Superior temporal gyrus (tissue), 1 donor: ENCODE measurements at regions not wholly inside any gene's neighbourhood (a gene's known extent, or its start where the extent isn't known, plus 50 kb on each side); places are given as distances from the start of the nearest gene placed in this dataset.

Experiments
- DNase-seq: peaks from one replicate; pipeline ENCODE4 v3.0.0-alpha.2; 2016; ENCODE audit errors: extremely low spot score

- no peak for DNase-seq
Measured at GRCh38 chr12:30874455-30875321, 51.9 kb upstream of the TSPAN11 start.

DNA sequence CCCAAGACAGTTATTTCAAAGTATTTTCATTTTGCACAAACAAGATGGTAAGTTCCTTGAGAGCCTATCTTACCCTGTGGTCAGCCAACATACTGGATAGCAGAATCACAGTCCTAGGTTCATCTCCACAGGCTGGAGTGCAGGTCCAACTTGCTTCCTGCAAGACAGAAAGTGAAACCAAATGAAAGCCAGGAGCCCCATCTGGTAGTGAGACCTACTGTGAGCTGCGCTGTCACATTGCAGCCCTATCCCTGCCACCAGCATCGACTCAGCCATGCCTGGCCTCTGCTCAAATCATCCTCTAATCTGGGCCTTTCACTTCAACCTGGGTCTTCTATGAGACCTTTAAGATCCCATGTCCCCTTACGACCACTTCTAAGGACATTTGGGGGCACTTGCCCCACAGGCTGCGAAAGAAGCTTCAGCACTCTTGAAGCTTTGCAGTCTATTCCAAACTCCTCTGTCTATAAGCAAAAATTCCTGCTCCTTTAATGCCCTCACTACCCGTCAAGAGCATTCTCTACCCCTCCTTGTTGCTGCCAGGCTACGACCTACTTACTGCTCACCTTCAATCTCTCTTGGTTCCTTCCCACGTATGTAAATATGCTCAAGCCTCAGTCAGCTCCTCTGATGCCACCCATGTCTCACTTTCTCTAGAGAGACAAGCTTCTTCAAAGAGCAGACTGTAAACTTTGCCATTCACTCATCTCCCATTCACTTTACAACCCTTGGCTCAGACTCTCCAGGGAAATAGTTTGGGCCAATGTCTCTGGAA lies 55.9 kb upstream of the TSPAN11 start:
- DNase-seq = no peak

DNA sequence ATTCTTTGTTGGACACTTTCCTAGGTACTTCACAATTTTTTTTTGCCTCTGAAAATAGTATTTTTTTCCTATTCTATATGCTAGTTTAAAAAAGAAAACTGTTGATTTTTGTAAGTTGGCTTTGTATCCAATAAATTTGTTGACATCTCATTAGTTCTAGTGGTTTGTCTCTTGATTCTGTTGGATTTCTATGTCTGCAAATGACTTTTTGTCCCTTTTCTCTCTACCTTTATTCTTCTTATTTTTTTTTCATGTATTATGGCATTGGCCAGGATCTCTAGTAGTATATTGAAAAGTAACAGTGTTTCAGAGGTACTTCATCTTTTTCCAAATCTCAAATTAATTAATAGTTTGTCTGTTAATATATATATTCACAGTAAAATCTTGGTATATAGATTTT lies 59.1 kb upstream of the TSPAN11 start:
- no peak for DNase-seq

GRCh38 chr12:30866256-30866655 lies 60.3 kb upstream of the TSPAN11 start:
- no peak for DNase-seq

DNA sequence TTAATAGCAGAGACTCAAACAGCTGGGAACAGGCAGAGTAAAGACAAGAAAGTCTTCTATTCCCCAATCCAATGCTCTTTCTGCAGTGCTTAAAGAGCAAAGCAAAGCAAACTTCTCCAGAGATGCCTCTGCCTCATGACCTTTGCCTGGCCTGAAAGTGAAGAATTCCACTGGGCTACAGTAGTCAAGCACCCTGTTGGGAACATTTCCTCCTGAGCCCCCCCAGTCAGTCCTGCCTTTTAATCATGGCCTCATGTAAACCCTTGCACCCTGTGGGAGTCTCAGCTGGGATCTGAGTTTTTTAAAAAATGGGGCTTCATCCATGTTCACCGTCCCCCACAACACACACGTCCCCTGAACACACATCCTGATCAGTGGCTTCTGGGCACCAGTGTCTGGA lies 62.7 kb upstream of the TSPAN11 start:
- DNase-seq = no peak

DNA sequence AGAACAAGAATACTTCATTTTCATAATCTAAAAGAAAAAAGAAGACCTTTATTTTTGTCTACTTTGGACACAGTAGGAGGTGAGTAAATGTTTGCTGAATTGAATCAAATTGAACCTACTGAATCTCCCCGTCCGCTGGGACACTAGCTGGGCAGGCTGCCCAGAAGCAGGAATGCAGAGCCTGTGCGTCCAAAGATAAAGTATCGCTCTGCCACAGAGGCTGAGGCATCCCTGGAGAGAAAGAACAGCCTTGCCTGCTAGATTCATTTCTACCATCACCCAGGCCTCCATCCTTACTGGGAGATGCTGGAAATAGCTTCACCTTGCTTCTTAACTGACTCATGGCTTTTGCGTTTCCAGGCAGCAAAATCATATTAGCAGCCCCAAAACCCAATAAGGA lies 64.1 kb upstream of the TSPAN11 start:
- no peak for DNase-seq

GRCh38 chr12:30859226-30859625 lies 67.3 kb upstream of the TSPAN11 start:
- DNase-seq = no peak

- DNase-seq = no peak
Measured at GRCh38 chr12:30858471-30858870, 68.1 kb upstream of the TSPAN11 start.

DNA sequence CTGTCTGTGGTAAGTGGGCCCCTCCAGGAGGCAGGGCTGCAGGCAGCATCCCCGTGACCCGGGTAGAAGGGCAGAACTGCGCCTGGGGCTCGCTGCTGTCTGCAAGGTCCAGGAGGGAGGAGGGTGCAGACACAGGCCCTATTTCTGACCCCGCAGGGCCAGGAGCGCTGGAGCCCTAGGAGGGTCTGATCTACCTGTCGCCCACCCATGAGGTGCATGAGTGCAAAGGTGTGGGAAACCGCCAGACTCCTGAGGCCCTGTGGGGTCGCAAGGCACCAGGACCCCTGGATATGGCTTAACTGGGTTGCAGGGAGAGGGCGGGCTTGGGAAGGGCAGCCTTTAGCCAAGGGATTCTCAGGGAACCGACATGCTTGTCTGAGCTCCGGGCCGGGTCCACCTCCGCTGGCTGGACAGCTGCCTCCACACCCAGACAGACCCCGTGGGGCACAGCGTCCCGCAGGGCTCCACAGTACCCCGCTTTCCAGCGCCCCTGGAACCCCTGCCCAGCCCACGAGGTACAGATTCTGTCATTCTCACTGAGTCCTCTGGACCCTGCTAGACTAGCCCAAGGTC lies 72.9 kb upstream of the TSPAN11 start:
- no peak for DNase-seq

DNA sequence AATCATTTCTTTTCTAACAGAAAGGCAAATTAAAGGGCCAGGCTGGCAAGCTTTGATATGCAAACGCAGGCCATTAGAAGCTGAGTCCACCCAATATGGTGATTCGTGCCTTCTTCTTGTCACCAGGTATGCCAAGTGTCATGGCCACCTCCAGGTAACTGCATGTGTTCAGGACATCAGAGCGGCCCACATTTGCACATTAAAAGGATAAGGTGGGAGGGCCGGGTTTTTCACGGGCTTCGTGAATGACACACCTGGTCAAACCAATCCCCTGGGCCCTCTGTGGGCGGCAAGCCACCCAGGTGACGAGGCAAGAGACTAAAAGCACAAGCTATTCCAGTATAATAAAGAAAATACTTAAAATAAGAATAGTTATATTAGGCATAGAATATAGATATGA lies 75.9 kb upstream of the TSPAN11 start:
- DNase-seq = no peak

GRCh38 chr12:30847259-30847658 lies 79.3 kb upstream of the TSPAN11 start:
- peak; percentile 75 for DNase-seq

GRCh38 chr12:30846776-30847175 lies 79.8 kb upstream of the TSPAN11 start:
- DNase-seq = no peak

DNA sequence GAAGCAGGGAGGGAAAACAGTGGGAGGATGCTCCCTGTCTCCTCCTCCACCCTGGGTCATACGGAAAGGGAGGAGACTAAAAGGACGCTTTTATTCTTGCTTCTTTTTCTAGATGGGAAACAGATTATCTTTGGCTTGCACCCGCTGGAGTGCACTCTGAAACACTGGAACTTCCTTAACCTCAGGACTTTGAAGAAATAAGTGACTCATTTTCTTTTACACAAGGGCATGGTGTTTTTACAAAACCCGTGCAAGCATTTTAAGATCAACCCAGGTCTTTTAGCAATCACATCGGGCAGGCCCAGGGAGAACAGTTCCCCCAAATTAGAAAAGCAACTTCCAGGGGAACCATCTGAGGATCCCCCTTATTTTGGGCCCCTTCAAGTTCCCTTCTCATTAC lies 80.9 kb upstream of the TSPAN11 start:
- DNase-seq = no peak

DNA sequence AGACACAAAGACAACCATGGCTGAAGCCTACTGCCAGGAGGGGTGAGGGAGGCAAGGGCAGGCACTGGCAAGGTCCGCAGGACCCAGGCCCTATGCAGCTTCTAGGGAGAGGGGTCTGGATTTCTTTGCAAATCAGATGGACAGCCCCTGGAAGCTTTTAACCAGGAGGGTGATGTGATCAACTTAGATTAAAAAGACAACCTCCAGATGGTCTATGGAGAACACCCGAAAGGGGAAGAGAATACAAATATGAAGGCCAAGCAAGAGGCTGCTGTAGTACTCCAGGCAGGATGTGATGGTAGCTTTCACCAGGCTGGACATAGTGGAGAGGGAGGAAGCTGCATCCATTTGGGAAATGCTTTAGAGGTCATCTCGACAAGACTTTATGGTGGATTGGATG lies 83.3 kb upstream of the TSPAN11 start:
- no peak for DNase-seq

- no peak for DNase-seq
Measured at GRCh38 chr12:30840715-30841114, 85.8 kb upstream of the TSPAN11 start.

DNA sequence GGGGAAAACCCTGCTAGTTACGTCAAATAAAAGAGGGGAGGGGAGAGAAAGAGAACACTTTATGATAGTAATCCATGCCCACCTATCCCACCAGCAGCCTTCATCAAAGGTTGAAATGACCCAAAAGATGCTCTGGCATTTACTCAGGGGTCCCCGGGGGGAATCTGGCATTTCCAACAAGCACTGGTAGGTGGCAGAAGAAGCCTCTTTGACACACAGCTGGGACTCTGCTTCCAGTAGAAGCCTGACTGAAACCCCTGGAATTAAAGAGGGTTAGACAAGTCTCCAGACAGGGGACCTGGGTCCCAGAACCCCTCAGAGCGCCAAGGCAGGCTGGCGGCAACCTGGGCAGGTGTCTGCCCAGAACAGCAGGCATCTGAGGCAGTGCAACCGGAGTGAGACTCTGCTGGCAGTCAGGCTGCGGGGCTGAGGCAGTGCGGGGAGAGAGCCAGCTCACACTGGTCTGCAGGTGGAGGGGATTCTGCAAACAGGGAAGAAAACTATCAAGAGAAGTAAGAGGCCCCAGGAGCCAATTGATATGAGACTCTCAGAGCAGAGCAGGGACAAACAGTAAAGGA lies 85.0 kb upstream of the CAPRIN2 start:
- no peak for DNase-seq

DNA sequence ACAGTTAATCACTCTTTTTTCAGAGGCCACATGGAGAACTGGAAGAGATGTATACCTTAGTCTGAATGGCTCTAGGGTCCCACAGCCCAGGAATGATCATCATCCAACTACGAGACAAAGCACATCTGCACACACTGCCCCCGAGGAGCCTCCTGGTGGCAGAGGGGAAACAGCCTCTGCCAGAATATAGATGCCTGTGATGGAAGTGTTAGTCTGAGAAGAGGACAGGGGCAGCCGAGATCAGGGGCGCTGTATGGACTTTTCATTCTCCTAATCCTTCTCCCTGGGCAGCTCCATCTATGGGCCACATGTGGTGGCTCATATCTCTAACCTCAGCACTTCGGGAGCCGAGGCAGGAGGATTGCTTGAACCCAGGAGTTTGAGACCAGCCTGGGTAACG lies 82.8 kb upstream of the CAPRIN2 start:
- DNase-seq = no peak

- DNase-seq = no peak
Measured at GRCh38 chr12:30836656-30837445, 82.1 kb upstream of the CAPRIN2 start.

DNA sequence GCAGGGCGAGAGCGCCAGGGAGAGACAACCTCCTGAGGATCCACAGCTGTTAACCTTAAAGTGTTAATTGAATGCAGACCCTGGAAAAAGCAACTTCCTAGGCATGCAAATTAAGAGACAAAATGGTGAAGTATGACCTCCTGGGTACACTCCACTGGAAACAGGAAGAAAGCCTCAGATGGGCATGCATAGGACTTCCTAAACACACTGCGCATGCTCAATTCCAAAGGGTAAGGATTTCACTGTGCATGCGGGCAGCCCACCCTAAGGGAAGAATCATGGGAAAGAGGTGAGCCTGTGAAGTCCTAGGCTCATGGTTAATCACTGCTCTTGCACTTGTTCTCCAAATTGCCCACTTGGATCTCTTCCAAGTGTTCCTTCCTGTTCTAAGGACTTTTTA lies 80.5 kb upstream of the CAPRIN2 start:
- no peak for DNase-seq

- no peak for DNase-seq
Measured at GRCh38 chr12:30830751-30831150, 76.0 kb upstream of the CAPRIN2 start.

GRCh38 chr12:30829876-30830275 lies 75.1 kb upstream of the CAPRIN2 start:
- no peak for DNase-seq

DNA sequence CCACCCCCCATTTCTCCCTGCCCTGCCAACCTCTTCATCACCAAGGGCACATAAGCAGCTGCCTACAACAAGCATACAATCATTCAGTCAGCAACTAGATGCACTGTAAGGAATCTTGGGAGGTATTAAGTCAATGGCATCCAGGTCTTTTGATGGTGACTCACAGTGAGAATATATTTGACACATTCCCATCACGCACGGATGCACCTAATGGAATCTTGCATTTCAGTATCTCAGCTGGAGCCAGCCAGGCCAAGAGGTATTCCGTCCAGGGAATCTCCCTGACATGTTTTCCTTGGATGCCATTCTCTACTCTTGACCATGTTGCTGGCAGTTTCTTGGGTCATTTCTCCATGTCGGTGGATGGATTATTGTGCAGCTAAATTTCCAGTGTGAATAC lies 73.9 kb upstream of the CAPRIN2 start:
- no peak for DNase-seq
